SK-N-SH (cell line): ENCODE measurements at regions not wholly inside any gene's neighbourhood (a gene's known extent, or its start where the extent isn't known, plus 50 kb on each side); places are given as distances from the start of the nearest gene placed in this dataset.

Experiments used
- CTCF ChIA-PET: fragments of 300-600, 350-600 bp; formaldehyde crosslinking; extraction: SDS; loops from one replicate; lab custom pipeline; 2021; lab: Yijun Ruan, JAX
- POLR2A ChIA-PET: fragments of 350-600 bp; sonication (Branson Sonifier 250); formaldehyde crosslinking; extraction: SDS; loops from one replicate; lab custom pipeline; 2020; ENCODE audit warnings: antibody characterized with exemption, inconsistent platforms; lab: Yijun Ruan, JAX
- DNase-seq: peaks from one replicate; pipeline ENCODE4 v3.0.0; 2012
- H2AFZ ChIP-seq: fragments of 200-600 bp; sonication (generic); 2 replicates; pipeline ENCODE4 v1.8.1; 2016; ENCODE audit warnings: antibody characterized with exemption, mild to moderate bottlenecking, low read depth
- H3F3A ChIP-seq: fragments of 200-600 bp; sonication (generic); replicated peaks from 2 replicates; pipeline ENCODE3; 2016; ENCODE audit warnings: antibody characterized with exemption, mild to moderate bottlenecking; ENCODE audit not compliant: insufficient read depth
- H3K27ac ChIP-seq, 2 experiments: fragments of 200-500 bp in 1 of 2; fragments of 200-600 bp in 1 of 2; sonication (Bioruptor generic) in 1 of 2; sonication (generic), shearing (Covaris generic) in 1 of 2; 2 replicates each; pipeline versions ENCODE4 v1.5.1 to v1.6.1; 2014 to 2016; ENCODE audit warnings: low read depth in 2 of 2, inconsistent platforms in 1 of 2, low read length in 1 of 2, mild to moderate bottlenecking in 1 of 2, mixed read lengths in 1 of 2
- H3K27me3 ChIP-seq: fragments of 200-600 bp; sonication (generic), shearing (Covaris generic); 2 replicates; pipeline ENCODE4 v1.6.1; 2016; ENCODE audit warnings: mixed run types; ENCODE audit not compliant: insufficient read depth
- H3K36me3 ChIP-seq, 2 experiments: fragments of 200-500 bp in 1 of 2; fragments of 200-600 bp in 1 of 2; sonication (Bioruptor generic) in 1 of 2; sonication (generic) in 1 of 2; replicated peaks in 1 of 2; 2 replicates each; pipeline versions ENCODE3 to v1.5.1; 2014 to 2016; ENCODE audit warnings: low read length in 1 of 2, mild to moderate bottlenecking in 1 of 2; ENCODE audit not compliant: insufficient read depth in 2 of 2, control insufficient read depth in 1 of 2
- H3K4me1 ChIP-seq, 2 experiments: fragments of 200-500 bp in 1 of 2; fragments of 200-600 bp in 1 of 2; sonication (Bioruptor generic) in 1 of 2; sonication (generic), shearing (Covaris generic) in 1 of 2; 2 replicates each; pipeline versions ENCODE4 v1.5.1 to v1.6.1; 2014 to 2016; ENCODE audit warnings: low read depth in 1 of 2, low read length in 1 of 2, mixed run types in 1 of 2; ENCODE audit not compliant: insufficient read depth in 2 of 2, control insufficient read depth in 1 of 2
- H3K4me2 ChIP-seq: fragments of 200-600 bp; sonication (generic), shearing (Covaris generic); 2 replicates; pipeline ENCODE4 v1.6.1; 2017; ENCODE audit warnings: mixed run types
- H3K4me3 ChIP-seq, 2 experiments: fragments of 200-500 bp in 1 of 2; fragments of 200-600 bp in 1 of 2; sonication (Bioruptor generic) in 1 of 2; sonication (generic), shearing (Covaris generic) in 1 of 2; 2 replicates each; pipeline versions ENCODE4 v1.5.1 to v1.8.1; 2014 to 2016; ENCODE audit warnings: low read depth in 2 of 2, inconsistent platforms in 1 of 2, low read length in 1 of 2, mild to moderate bottlenecking in 1 of 2, mixed read lengths in 1 of 2, moderate library complexity in 1 of 2
- H3K79me2 ChIP-seq: fragments of 200-600 bp; sonication (generic); 2 replicates; pipeline ENCODE4 v1.8.1; 2017; ENCODE audit warnings: mild to moderate bottlenecking; ENCODE audit not compliant: insufficient read depth
- H3K9ac ChIP-seq: fragments of 200-600 bp; sonication (generic); 2 replicates; pipeline ENCODE4 v1.6.1; 2017; ENCODE audit warnings: mixed run types
- H3K9me2 ChIP-seq: fragments of 200-600 bp; sonication (generic); 2 replicates; pipeline ENCODE4 v1.6.1; 2017; ENCODE audit warnings: mixed run types
- H3K9me3 ChIP-seq: fragments of 200-600 bp; sonication (generic); 2 replicates; pipeline ENCODE4 v1.6.1; 2017; ENCODE audit warnings: mixed run types, mild to moderate bottlenecking, moderate library complexity
- H4K20me1 ChIP-seq: fragments of 200-600 bp; sonication (generic); 2 replicates; pipeline ENCODE4 v1.6.1; 2017; ENCODE audit warnings: mild to moderate bottlenecking, mixed run types; ENCODE audit not compliant: insufficient read depth
- CHD2 ChIP-seq: fragments of 150-350 bp; IDR thresholded peaks from 2 replicates; pipeline ENCODE4 v1.6.1; 2018; ENCODE audit warnings: low read length; ENCODE audit not compliant: partially characterized antibody
- EP300 ChIP-seq, 2 experiments: IDR thresholded peaks; 2 replicates each; pipeline versions ENCODE4 v1.4.0 to v1.6.1; 2012; ENCODE audit warnings: borderline replicate concordance in 1 of 2, low read depth in 1 of 2, low read length in 1 of 2
- EZH2phosphoT487 ChIP-seq: fragments of 200-600 bp; sonication (generic); IDR thresholded peaks from 2 replicates; pipeline ENCODE4 v1.6.1; 2017; ENCODE audit warnings: low read depth, mixed run types, mild to moderate bottlenecking, antibody characterized with exemption, moderate library complexity, borderline replicate concordance
- FOXJ3 ChIP-seq: sonication (generic); formaldehyde crosslinking; IDR thresholded peaks from 2 replicates; pipeline ENCODE4 v1.5.1; 2020; ENCODE audit warnings: mild to moderate bottlenecking, missing genetic modification reagents
- JUND ChIP-seq: IDR thresholded peaks from 2 replicates; pipeline ENCODE4 v1.4.0; 2012
- MXI1 ChIP-seq: IDR thresholded peaks from 2 replicates; pipeline ENCODE4 v1.6.1; 2012; ENCODE audit warnings: mild to moderate bottlenecking, low read depth, low read length, improper control_type of control experiment
- RAD21 ChIP-seq: IDR thresholded peaks from 2 replicates; pipeline ENCODE4 v1.6.1; 2012; ENCODE audit warnings: mild to moderate bottlenecking, low read length
- REST ChIP-seq: IDR thresholded peaks from 2 replicates; pipeline ENCODE4 v1.6.1; 2012; ENCODE audit warnings: mild to moderate bottlenecking, low read depth, low read length, moderate library complexity
- RXRA ChIP-seq: IDR thresholded peaks from 2 replicates; pipeline ENCODE4 v1.4.0; 2012; ENCODE audit warnings: low read depth, mild to moderate bottlenecking, borderline replicate concordance
- TAF1 ChIP-seq: IDR thresholded peaks from 2 replicates; pipeline ENCODE4 v1.6.1; 2012; ENCODE audit warnings: low read depth, mild to moderate bottlenecking, low read length, moderate library complexity, borderline replicate concordance
- TCF12 ChIP-seq: IDR thresholded peaks from 2 replicates; pipeline ENCODE4 v1.4.0; 2012
- WGBS: methylation state at CpG from one replicate; pipeline ENCODE4 v1.1.6; 2017; ENCODE audit warnings: low lambda C conversion rate; 5-methylcytosine and 5-hydroxymethylcytosine counted together
- TF ChIP-seq, protein P1 (sequence below): IDR thresholded peaks from 2 replicates; pipeline ENCODE4; 2012
- TF ChIP-seq, protein P2 (sequence below): fragments of 150-350 bp; IDR thresholded peaks from 2 replicates; pipeline ENCODE4 v1.6.1; 2016; ENCODE audit warnings: mild to moderate bottlenecking, low read depth, low read length
- TF ChIP-seq, protein P3 (sequence below): IDR thresholded peaks from 2 replicates; pipeline ENCODE4 v1.4.0; 2012; ENCODE audit warnings: low read depth, borderline replicate concordance

GRCh38 chr5:143601917-143602333 lies 198.4 kb upstream of the NR3C1 start:
- Histone ChIP-seq H3K27ac (no peak overlapping the region), H4K20me1 (no peaks in the 10 kb centered on the region), H3K79me2 (no peaks in the 10 kb centered on the region), H2AFZ (no peak overlapping the region), H3K27me3 (no peaks in the 10 kb centered on the region), H3K4me1 (no peaks in the 10 kb centered on the region), H3K4me3 (no peak overlapping the region), H3F3A (no peaks in the 10 kb centered on the region), H3K9ac (no peak overlapping the region), H3K9me3 (no peaks in the 10 kb centered on the region), H3K9me2 (no peaks in the 10 kb centered on the region), H3K36me3 (no peaks in the 10 kb centered on the region), H3K4me2 (no peak overlapping the region)
- POLR2A ChIA-PET = no interaction called here
- CTCF ChIA-PET = no interaction called here
- no peak for DNase-seq
- TF ChIP-seq TAF1 (no peak), REST (no peak), FOXJ3 (no peak), RAD21 (no peak), MXI1 (no peak), EZH2phosphoT487 (no peak)
- TF ChIP-seq, protein P1, sequence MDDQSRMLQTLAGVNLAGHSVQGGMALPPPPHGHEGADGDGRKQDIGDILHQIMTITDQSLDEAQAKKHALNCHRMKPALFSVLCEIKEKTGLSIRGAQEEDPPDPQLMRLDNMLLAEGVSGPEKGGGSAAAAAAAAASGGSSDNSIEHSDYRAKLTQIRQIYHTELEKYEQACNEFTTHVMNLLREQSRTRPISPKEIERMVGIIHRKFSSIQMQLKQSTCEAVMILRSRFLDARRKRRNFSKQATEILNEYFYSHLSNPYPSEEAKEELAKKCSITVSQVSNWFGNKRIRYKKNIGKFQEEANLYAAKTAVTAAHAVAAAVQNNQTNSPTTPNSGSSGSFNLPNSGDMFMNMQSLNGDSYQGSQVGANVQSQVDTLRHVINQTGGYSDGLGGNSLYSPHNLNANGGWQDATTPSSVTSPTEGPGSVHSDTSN = no peak
- 70% methylated on average over 4 of the region's 4 CpGs for WGBS

DNA sequence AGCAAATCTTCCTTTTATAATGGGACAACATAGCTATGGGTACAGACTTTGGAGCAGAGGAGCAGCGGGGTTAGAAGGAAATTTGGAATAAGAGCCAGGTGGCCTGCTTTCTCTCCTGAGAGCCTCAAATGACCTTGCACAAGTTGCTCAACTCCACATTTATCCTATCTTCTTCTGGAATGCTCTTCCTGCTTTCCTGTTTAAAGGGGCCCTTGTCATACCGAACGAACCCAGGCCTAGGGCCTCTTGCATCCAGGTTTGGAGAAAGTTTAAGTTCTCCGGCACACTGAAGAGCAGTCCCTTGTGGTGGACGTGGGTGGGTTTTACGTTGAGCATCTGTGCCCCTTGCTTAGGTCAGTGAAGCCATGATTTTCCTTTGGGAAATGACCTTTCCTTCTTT lies 197.9 kb upstream of the NR3C1 start:
- no peaks in the 10 kb centered on the region for H3K9me2 ChIP-seq
- no peaks in the 10 kb centered on the region for H3F3A ChIP-seq
- H2AFZ ChIP-seq = no peak overlapping the region
- peaks cover 0 to 2% of the 10 kb centered on the region in 2 experiments; a peak in 2 of 4 replicates for H3K4me1 ChIP-seq
- no peaks in the 10 kb centered on the region for H4K20me1 ChIP-seq
- no peak overlapping the region for H3K4me3 ChIP-seq
- H3K4me2 ChIP-seq = no peak overlapping the region
- POLR2A ChIA-PET = no interaction called here
- no peak overlapping the region for H3K27ac ChIP-seq
- WGBS = 93% methylated on average over 6 of the region's 6 CpGs
- CTCF ChIA-PET = interaction anchor here (0.7 kb wide), 1 partner anchor 113 kb away, joined by 3 read pairs; no protein-coding TSS in a partner anchor
- H3K79me2 ChIP-seq = no peaks in the 10 kb centered on the region
- H3K27me3 ChIP-seq = no peaks in the 10 kb centered on the region
- no peaks in the 10 kb centered on the region for H3K9me3 ChIP-seq
- no peak for DNase-seq
- H3K9ac ChIP-seq = no peak overlapping the region
- no peaks in the 10 kb centered on the region for H3K36me3 ChIP-seq
- TF ChIP-seq TCF12 (no peak), JUND (no peak), FOXJ3 (no peak), CHD2 (no peak), RAD21 (no peak), EP300 (IDR thresholded peaks at IDR 0.05; ENCODE audit: borderline replicate concordance in 1 of 2, low read depth in 1 of 2, low read length in 1 of 2) (no peak), RXRA (no peak), REST (no peak)
- TF ChIP-seq, protein P2, sequence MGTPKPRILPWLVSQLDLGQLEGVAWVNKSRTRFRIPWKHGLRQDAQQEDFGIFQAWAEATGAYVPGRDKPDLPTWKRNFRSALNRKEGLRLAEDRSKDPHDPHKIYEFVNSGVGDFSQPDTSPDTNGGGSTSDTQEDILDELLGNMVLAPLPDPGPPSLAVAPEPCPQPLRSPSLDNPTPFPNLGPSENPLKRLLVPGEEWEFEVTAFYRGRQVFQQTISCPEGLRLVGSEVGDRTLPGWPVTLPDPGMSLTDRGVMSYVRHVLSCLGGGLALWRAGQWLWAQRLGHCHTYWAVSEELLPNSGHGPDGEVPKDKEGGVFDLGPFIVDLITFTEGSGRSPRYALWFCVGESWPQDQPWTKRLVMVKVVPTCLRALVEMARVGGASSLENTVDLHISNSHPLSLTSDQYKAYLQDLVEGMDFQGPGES = no peak
- TF ChIP-seq, protein P3, sequence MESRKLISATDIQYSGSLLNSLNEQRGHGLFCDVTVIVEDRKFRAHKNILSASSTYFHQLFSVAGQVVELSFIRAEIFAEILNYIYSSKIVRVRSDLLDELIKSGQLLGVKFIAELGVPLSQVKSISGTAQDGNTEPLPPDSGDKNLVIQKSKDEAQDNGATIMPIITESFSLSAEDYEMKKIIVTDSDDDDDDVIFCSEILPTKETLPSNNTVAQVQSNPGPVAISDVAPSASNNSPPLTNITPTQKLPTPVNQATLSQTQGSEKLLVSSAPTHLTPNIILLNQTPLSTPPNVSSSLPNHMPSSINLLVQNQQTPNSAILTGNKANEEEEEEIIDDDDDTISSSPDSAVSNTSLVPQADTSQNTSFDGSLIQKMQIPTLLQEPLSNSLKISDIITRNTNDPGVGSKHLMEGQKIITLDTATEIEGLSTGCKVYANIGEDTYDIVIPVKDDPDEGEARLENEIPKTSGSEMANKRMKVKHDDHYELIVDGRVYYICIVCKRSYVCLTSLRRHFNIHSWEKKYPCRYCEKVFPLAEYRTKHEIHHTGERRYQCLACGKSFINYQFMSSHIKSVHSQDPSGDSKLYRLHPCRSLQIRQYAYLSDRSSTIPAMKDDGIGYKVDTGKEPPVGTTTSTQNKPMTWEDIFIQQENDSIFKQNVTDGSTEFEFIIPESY = no peak
